HG03432 (cell line): ENCODE measurements at regions not wholly inside any gene's neighbourhood (a gene's known extent, or its start where the extent isn't known, plus 50 kb on each side); places are given as distances from the start of the nearest gene placed in this dataset.
"Not testable (repeated sequence)": the region's sequence is repeated elsewhere in the genome, so short reads cannot be mapped to it uniquely, and the experiment has no call there.

ENCODE experiments used
- ATAC-seq: cut with Tn5 transposase; IDR thresholded peaks from one replicate; pipeline ENCODE4 v1.9.1; 2021; ENCODE audit warnings: mild to moderate bottlenecking, moderate library complexity; ENCODE audit not compliant: unreplicated experiment

DNA sequence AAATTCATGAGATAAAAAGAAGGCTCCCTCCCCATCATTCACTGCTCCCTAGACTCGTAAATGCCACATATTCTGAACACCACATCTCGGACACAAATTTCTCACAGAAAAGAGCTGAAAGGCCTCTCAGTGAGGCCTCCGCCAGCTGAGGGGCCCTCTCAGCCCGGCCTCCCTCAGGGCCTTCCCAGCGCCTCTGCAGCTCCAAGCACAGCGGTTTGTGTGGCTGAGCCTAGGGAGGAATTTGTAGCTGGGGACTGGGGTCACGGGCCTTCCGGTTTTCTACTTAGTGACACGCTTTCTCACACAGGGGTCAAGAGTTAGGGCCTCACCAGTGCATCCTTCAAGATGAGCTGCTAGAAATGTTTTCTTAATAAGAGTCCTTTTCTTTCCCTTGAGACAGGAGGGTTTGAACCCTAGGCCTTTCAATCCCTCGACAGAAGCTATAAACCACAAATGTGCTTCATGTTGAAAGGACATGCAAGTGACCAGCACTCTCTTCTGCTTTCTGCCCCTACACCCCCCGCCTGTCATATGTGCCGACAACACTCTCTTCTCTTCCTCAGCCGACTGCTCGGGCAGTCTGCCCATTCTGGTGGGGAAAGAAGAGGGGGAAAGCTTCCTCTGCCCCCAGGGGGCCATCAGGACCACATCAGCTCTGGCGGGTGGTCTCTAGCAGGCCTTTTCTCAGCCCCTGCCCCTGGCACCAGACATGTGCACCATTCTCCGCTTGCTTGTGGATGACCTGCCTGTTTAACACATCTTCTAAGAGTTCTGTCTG lies 104.9 kb downstream of the CHIC2 start:
- ATAC-seq: no peak

- no peak for ATAC-seq
Measured at GRCh38 chr4:53956454-53956853, 108.0 kb downstream of the CHIC2 start.

DNA sequence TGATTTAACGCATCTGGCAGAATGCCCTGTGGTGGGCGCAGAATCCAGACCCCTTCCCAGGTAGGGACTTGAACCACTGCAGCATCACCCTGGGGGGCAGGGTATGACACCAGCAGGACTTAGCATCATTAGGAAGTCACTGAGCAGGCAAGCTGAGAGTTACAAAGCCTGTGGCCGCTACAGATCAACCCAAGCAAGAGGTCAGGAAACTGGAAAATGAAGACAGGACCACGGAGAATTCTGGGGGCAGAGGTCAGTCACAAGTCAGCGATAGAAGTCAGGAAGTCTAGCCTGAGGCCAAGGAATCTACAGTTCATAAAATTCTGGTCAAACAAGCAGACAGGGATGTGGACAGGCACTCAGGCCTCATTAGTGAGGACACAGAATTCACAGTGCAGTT lies 108.4 kb downstream of the CHIC2 start:
- ATAC-seq: no peak

DNA sequence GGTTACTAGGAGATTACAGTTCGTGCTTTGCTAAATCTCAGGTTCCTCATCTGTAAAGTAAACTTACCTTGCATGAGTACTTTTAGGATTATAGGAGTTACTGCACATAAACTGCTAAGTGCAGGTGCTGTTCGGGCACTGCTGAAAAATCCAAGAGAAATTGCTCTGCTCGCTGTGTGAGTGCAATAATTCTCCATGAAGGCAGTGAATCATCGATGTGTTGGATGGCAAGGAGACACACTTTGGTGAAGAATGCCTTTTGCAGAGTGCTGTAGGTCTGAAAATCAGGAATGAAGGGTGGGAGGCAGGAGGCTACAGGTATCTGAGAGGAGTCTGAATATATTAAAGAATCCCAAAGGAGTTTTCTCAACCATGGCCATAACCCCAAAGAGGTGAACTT lies 113.0 kb downstream of the CHIC2 start:
- ATAC-seq: no peak

DNA sequence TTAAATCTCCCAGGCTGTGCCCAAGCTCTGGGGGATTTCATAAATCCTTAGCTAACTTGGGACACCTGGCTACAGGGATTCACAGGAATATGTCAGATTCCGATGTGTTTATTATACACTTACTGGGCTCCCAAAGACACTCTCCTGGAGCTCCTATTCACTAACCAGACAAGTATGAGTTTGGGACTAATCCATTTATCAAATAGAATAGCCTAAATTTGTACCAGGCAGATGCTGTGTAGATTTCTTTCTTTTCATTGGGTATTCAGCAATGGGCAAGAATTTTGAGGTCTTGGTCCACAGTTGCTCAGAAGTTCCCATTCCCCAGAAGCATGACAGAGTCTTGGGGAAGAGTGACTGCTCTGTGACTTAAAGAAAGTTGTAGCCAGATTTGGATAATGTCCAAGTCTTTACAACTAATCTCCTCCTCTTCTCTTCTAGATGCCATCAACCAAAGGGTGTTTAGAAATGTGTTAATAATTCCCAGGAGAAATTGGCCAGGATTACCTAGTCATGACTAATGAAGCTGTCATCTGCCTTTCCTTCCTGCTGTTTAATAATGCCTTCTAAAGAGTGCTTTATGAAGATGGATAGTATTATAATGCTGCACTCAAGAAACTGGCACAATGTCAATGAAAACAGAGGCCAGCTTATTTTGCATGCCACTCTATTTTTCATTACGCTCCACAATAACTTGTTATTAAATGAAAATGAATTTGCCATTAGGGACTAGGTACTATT lies 120.9 kb downstream of the CHIC2 start:
- no peak for ATAC-seq

GRCh38 chr4:53942712-53943111 lies 121.7 kb downstream of the CHIC2 start:
- ATAC-seq: no peak

DNA sequence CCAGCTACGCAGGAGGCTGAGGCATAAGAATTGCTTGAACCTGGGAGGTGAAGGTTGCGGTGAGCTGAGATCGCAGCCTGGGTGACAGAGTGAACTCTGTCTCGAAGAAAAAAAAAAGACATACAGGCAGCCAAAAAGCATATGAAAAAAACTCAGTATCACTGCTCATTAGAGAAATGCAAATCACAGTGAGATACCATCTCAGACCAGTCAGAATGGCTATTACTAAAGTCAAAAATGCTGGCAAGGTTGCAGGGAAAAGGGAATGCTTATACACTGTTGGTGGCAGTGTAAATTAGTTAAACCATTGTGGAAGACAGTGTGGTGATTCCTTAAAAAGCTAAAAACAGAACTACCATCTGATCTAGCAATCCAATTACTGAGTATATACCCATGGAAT lies 123.1 kb downstream of the CHIC2 start:
- no peak for ATAC-seq

GRCh38 chr4:53939892-53940291 lies 124.5 kb downstream of the CHIC2 start:
- not testable (repeated sequence) for ATAC-seq

DNA sequence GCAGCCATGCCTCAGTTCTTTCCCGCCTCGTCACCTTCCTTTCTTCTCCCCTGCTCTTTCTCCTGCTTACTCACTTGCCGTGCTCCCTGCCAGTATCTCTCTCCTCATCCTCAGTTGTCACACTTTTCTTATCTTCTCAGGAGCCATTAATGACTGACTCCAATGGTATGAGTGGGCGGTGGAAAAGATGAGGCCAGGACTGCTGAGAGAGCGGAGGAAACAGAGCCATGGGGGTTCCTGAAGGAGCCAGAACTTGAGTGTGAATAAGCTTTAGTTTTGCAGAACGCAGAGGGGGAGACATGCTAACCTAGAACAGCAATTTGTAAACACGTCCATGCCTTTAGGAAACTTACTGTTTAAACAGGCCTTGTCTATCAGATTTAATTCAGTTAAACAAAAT lies 126.5 kb downstream of the CHIC2 start:
- no peak for ATAC-seq

DNA sequence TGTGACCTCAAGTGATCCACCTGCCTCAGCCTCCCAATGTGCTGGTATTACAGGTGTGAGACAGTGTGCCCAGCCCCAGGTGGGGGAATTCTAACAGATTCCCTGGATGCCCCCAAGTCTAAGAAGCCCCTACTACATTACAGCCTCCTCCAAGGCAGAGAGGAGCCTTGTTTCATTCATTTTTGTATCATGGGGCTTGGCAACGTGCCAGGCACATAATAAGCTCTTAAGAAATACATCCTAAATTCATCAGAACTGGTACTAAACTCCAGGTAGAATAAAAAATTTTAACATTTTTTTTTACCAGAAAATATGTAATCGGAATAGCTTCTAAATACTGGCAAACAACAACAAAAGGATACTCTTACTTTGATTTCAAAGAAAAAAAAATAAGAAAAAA lies 127.1 kb downstream of the CHIC2 start:
- no peak for ATAC-seq

GRCh38 chr4:53935780-53936179 lies 128.6 kb downstream of the CHIC2 start:
- ATAC-seq: no peak

DNA sequence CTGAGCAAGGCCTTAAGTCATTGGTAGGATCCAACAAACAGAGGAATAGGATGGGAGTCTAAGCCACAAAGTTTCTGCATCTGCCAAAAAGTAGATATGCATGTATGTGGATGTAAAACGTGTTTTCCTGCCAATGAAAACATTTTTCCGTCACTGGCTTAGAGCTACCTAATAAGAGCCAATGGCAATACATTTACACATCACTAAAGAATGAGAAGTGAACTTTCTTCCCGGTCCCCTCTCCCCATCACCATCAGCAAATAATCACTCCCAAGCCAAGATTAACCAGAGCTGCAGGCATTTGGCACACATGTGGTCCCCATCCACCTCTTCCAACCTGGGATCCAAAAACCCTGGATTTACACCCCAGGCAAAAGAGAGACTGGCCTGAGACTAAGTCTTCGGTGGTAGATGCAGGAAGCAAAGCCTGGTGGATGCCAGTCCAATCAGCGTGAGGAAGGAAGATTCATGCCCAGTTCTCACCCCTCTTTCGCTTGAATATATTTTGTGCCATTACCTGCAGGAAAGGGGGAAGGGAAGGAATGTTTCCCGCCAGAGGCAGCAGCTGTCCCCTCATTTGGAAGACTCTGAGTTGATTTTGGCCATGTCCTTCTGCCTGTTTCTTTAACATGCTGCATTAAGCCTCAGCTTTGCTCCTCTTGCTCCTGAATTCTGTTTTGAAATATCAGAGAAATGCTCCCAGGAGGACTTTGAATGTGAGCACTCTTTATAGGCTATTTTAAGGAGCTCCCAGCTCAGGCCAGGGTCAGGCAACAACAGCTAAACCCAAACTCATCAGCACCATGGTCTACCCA lies 131.4 kb downstream of the CHIC2 start:
- no peak for ATAC-seq

GRCh38 chr4:53931461-53931961 lies 132.9 kb downstream of the CHIC2 start:
- no peak for ATAC-seq

DNA sequence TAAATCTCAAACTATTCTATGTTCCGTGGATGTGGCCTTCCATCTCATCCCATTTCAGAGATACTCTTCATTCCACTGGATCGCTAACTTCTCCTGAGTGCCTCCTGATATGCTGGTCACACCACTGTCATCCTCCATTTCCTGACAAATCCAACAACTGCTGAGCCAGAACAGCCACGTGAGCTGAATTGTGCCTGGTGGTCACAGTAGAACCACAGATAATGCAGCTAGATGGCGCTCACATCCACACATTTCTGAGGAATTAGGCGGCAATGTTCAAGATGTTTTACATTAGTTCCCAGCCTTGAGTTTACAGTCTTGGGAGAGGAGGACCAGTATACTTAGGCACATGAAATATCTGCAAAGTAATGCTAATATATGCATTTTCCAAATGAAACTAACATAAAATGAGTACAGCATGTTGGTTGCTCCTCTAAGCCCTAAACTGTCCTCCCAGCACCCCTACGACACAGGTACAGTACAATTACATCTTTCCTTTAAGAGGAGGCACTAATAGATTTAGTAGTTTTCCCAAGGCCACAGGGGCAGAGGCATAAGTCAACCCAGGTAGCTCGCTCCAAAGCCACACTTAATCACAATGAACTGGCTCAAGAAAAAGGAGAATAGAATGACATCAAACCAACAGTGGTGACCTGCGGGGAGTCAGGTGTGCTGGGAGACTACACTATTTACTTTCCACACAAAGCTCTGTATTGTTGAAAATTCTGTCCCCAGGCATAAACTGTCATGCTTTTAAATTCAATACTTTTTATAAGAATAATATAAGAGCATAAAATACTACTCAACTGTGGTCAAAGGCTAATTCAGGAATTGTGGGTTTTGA lies 134.2 kb downstream of the CHIC2 start:
- ATAC-seq: peak; percentile 63

DNA sequence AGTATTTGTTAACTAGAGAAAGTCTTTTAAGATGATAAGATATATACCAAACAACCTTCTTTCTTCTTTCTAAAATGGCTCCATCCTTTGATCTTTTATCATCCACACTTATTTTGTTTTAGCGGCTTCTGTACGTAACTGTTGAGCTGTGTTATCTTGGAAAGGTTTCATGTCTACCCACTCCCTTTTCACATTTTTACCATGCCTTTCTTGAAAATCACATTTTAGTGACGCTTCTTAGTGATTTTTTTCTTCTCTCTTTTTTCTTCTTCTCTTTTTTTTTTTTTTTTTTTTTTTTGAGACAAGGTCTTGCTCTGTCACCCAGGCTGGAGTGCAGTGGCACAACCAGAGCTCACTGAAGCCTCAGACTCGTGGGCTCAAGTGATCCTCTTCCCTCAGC lies 135.1 kb downstream of the CHIC2 start:
- ATAC-seq: no peak

- ATAC-seq: no peak
Measured at GRCh38 chr4:53928825-53929224, 135.6 kb downstream of the CHIC2 start.

DNA sequence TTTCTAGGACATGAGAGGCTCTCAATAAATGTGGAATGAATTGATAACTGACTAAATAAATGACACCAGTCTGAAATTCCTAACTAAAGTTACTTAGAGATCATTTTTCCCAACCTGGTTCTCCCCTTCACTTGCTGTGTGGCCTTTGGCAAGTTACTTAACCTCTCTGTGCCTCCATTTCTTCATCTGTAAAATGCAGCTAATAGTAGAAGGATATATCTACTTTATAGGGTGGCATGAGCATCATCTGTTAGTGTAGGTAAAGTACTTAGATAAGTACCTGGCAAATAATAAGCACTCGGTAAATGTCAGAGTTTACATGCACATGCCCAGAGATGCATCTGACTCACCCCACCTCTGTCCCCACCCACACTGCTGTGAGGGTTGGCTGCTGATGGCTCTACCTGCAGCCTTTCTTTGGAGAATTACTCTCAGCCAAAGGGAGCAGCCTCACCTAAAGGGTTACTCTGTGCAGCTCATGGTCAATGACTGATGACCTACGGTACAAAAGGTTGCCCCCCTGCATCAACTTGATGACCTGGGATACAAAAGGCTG lies 139.3 kb downstream of the CHIC2 start:
- ATAC-seq: no peak

- no peak for ATAC-seq
Measured at GRCh38 chr4:53924333-53925049, 139.9 kb downstream of the CHIC2 start.

- ATAC-seq: no peak
Measured at GRCh38 chr4:53923921-53924320, 140.5 kb downstream of the CHIC2 start.

DNA sequence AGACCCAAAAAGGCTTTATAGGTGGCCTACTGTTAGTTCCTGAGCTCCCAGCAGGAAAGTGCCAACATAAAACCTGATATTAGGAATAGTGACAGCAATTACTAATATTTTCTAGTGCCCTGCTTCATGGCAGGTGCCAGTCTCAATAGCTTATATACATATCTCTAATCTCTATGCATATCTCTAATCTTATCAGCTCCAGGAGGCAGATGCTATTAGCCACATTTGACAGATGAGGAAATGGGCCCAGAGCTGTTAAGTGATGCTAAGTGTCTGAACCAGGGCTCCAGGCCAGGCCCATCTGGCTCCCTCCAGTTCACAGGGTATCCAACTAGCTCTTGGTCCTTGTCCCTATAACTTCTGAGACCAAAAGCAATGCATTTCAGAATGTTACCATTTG lies 142.5 kb downstream of the CHIC2 start:
- ATAC-seq: no peak
